Fibroblast of lung (primary cell): ENCODE measurements at regions not wholly inside any gene's neighbourhood (a gene's known extent, or its start where the extent isn't known, plus 50 kb on each side); places are given as distances from the start of the nearest gene placed in this dataset.

ENCODE experiments used
- DNase-seq, 2 donors: peaks; one replicate each; pipeline versions ENCODE4 v3.0.0 to v3.0.0-alpha.2; 2010; ENCODE audit warnings: low read depth in 2 of 2
- H2AFZ ChIP-seq: 2 replicates; pipeline ENCODE4 v1.5.1; 2012; ENCODE audit warnings: low read length, control low read depth, inconsistent platforms
- H3K27ac ChIP-seq: 2 replicates; pipeline ENCODE4 v1.5.1; 2011; ENCODE audit warnings: low read length, control low read depth; ENCODE audit not compliant: insufficient read depth
- H3K27me3 ChIP-seq: 2 replicates; pipeline ENCODE4 v1.5.1; 2011; ENCODE audit warnings: mild to moderate bottlenecking, low read length; ENCODE audit not compliant: control insufficient read depth, insufficient read depth
- H3K36me3 ChIP-seq: 2 replicates; pipeline ENCODE4 v1.5.1; 2011; ENCODE audit warnings: low read length; ENCODE audit not compliant: control insufficient read depth, insufficient read depth
- H3K4me1 ChIP-seq: 2 replicates; pipeline ENCODE4 v1.5.1; 2011; ENCODE audit warnings: low read length; ENCODE audit not compliant: control insufficient read depth, insufficient read depth; ENCODE audit errors: extremely low read depth
- H3K4me2 ChIP-seq: 2 replicates; pipeline ENCODE4 v1.5.1; 2011; ENCODE audit warnings: low read length, control low read depth; ENCODE audit not compliant: insufficient read depth; ENCODE audit errors: extremely low read depth
- H3K4me3 ChIP-seq, 4 experiments: fragments of 200-600 bp in 1 of 4; sonication (generic) in 1 of 4; replicated peaks in 1 of 4; 2 replicates each; pipeline ENCODE4 v1.5.1; 2011 to 2016; ENCODE audit warnings: low read length in 4 of 4, low read depth in 3 of 4, mild to moderate bottlenecking in 3 of 4, control low read depth in 2 of 4, inconsistent platforms in 1 of 4, mixed read lengths in 1 of 4; ENCODE audit not compliant: insufficient read depth in 1 of 4; ENCODE audit errors: control extremely low read depth in 1 of 4
- H3K79me2 ChIP-seq: 2 replicates; pipeline ENCODE4 v1.5.1; 2012; ENCODE audit warnings: mild to moderate bottlenecking, low read length, inconsistent platforms; ENCODE audit not compliant: control insufficient read depth, insufficient read depth
- H3K9ac ChIP-seq: 2 replicates; pipeline ENCODE4 v1.5.1; 2011; ENCODE audit warnings: mild to moderate bottlenecking, low read length, control low read depth; ENCODE audit not compliant: insufficient read depth
- H3K9me3 ChIP-seq: 2 replicates; pipeline ENCODE4 v1.5.1; 2012; ENCODE audit warnings: low read depth, low read length; ENCODE audit not compliant: control insufficient read depth, insufficient read depth
- H4K20me1 ChIP-seq: 2 replicates; pipeline ENCODE4 v1.5.1; 2011; ENCODE audit warnings: low read length; ENCODE audit not compliant: control insufficient read depth, insufficient read depth; ENCODE audit errors: extremely low read depth
- CTCF ChIP-seq, 2 donors: IDR thresholded peaks in 1 of 2; conservative IDR thresholded peaks in 1 of 2; 1 replicate in 1 of 2; 2 replicates in 1 of 2; pipeline ENCODE4 v1.5.1; 2011 to 2012; ENCODE audit warnings: low read length in 2 of 2, control low read depth in 1 of 2, inconsistent platforms in 1 of 2, low read depth in 1 of 2, mild to moderate bottlenecking in 1 of 2
- EZH2 ChIP-seq: IDR thresholded peaks from 2 replicates; pipeline ENCODE4 v1.5.1; 2012; ENCODE audit warnings: low read length, control low read depth, mild to moderate bottlenecking; ENCODE audit errors: missing control alignments

GRCh38 chr19:27892500-27892899 is 1320.5 kb downstream of the UQCRFS1 start:
- TF ChIP-seq EZH2 = no peak
- TF ChIP-seq CTCF (conservative IDR thresholded peaks at IDR 0.05 in 1 of 2, IDR thresholded peaks at IDR 0.05 in 1 of 2; ENCODE audit: low read depth in 1 of 2, low read length in 2 of 2) = no peak
- Histone ChIP-seq H4K20me1 (no peaks in the 10 kb centered on the region), H3K27me3 (no peaks in the 10 kb centered on the region), H3K36me3 (no peaks in the 10 kb centered on the region), H3K27ac (no peak overlapping the region), H3K9me3 (no peaks in the 10 kb centered on the region), H3K4me3 (no peak overlapping the region), H2AFZ (no peak overlapping the region), H3K9ac (no peak overlapping the region), H3K79me2 (no peaks in the 10 kb centered on the region), H3K4me2 (no peak overlapping the region), H3K4me1 (no peaks in the 10 kb centered on the region)
- DNase-seq = no peak

- Histone ChIP-seq H3K36me3 (no peaks in the 10 kb centered on the region), H3K79me2 (no peaks in the 10 kb centered on the region), H4K20me1 (no peaks in the 10 kb centered on the region), H3K4me1 (no peaks in the 10 kb centered on the region), H2AFZ (no peak overlapping the region), H3K4me2 (no peak overlapping the region), H3K9ac (no peak overlapping the region), H3K4me3 (no peak overlapping the region), H3K27ac (no peak overlapping the region), H3K27me3 (no peaks in the 10 kb centered on the region), H3K9me3 (no peaks in the 10 kb centered on the region)
- DNase-seq = no peak
- TF ChIP-seq EZH2 (no peak), CTCF (conservative IDR thresholded peaks at IDR 0.05 in 1 of 2, IDR thresholded peaks at IDR 0.05 in 1 of 2; ENCODE audit: low read depth in 1 of 2, low read length in 2 of 2) (no peak)
These were observed 1321.5 kb downstream of the UQCRFS1 start for GRCh38 chr19:27891411-27891810.

DNA sequence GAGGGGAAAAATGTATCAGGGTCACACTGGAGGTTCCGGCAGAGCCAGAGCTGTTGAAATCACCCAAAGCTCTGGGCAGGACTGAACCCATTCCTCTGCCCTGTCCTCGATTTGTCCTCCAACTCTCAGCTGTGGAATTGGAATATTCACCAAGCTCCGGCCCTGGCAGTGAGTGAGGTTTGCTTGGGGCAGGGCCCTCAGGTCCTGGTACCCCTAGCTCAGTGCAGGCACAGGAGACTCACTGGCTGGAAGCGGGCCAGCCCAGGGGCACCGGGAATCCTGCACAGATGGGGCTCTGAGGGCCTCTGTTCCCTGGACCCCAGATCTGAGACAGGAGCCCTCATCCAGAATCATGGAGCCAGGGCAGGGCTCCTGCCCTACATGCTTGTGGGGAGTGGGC is 1322.3 kb downstream of the UQCRFS1 start:
- DNase-seq = no peak
- no peak overlapping the region for H3K4me2 ChIP-seq
- no peak overlapping the region for H3K27ac ChIP-seq
- no peaks in the 10 kb centered on the region for H4K20me1 ChIP-seq
- H3K4me1 ChIP-seq = no peaks in the 10 kb centered on the region
- H3K36me3 ChIP-seq = no peaks in the 10 kb centered on the region
- no peak overlapping the region for H2AFZ ChIP-seq
- H3K4me3 ChIP-seq = no peak overlapping the region
- no peaks in the 10 kb centered on the region for H3K27me3 ChIP-seq
- TF ChIP-seq EZH2 = no peak
- TF ChIP-seq CTCF (conservative IDR thresholded peaks at IDR 0.05 in 1 of 2, IDR thresholded peaks at IDR 0.05 in 1 of 2; ENCODE audit: low read depth in 1 of 2, low read length in 2 of 2) = no peak
- no peaks in the 10 kb centered on the region for H3K79me2 ChIP-seq
- H3K9ac ChIP-seq = no peak overlapping the region
- H3K9me3 ChIP-seq = no peaks in the 10 kb centered on the region
